HFFc6 (cell line): ENCODE measurements at regions not wholly inside any gene's neighbourhood (a gene's known extent, or its start where the extent isn't known, plus 50 kb on each side); places are given as distances from the start of the nearest gene placed in this dataset.
A peak's percentile ranks its signal among the peaks of the same experiment; 100 is the strongest.
"Not testable (repeated sequence)": the region's sequence is repeated elsewhere in the genome, so short reads cannot be mapped to it uniquely, and the experiment has no call there.

ENCODE experiments used
- DNase-seq: peaks from one replicate; pipeline ENCODE4 v3.0.0-alpha.2; 2018
- H3K27ac Mint-ChIP-seq: 2 replicates; pipeline ENCODE4 v1.8.0; 2020; ENCODE audit warnings: mild to moderate bottlenecking, mixed read lengths
- H3K27me3 Mint-ChIP-seq: 2 replicates; pipeline ENCODE4 v1.8.0; 2021; ENCODE audit warnings: mild to moderate bottlenecking, moderate library complexity, mixed read lengths; ENCODE audit not compliant: insufficient read depth
- H3K36me3 Mint-ChIP-seq: 2 replicates; pipeline ENCODE4 v1.8.0; 2021; ENCODE audit warnings: low read depth, mixed read lengths
- H3K4me1 Mint-ChIP-seq: 2 replicates; pipeline ENCODE4 v1.8.0; 2020; ENCODE audit warnings: low read depth, mixed read lengths
- H3K4me3 Mint-ChIP-seq: 2 replicates; pipeline ENCODE4 v1.8.0; 2020; ENCODE audit warnings: mild to moderate bottlenecking, moderate library complexity, mixed read lengths
- H3K9me3 Mint-ChIP-seq: 2 replicates; pipeline ENCODE4 v1.8.0; 2020; ENCODE audit warnings: mild to moderate bottlenecking, mixed read lengths
- CTCF ChIP-seq: fragments of 200-600 bp; sonication (generic); IDR thresholded peaks from 2 replicates; pipeline ENCODE4 v1.5.0; 2021; ENCODE audit warnings: antibody characterized with exemption, mild to moderate bottlenecking

- H3K36me3 Mint-ChIP-seq, H3K9me3 Mint-ChIP-seq, H3K27me3 Mint-ChIP-seq, DNase-seq, H3K4me3 Mint-ChIP-seq, H3K27ac Mint-ChIP-seq: not testable (repeated sequence)
- H3K4me1 Mint-ChIP-seq: peaks cover 21% of the 10 kb centered on the region
These were observed 225.0 kb upstream of the DUSP10 start for GRCh38 chr1:221966888-221967287.

GRCh38 chr1:221965891-221966290, 224.0 kb upstream of the DUSP10 start:
- not testable (repeated sequence) for H3K27ac Mint-ChIP-seq, H3K36me3 Mint-ChIP-seq, H3K4me3 Mint-ChIP-seq, H3K27me3 Mint-ChIP-seq, H3K9me3 Mint-ChIP-seq, DNase-seq
- peaks cover 31% of the 10 kb centered on the region for H3K4me1 Mint-ChIP-seq

GRCh38 chr1:221965252-221965651, 223.4 kb upstream of the DUSP10 start:
- no peak for TF ChIP-seq CTCF
- Mint-ChIP-seq H3K4me3 (no peak overlapping the region), H3K27me3 (peaks cover 2% of the 10 kb centered on the region; the same call in 1 of the 2 replicates), H3K4me1 (peaks cover 38% of the 10 kb centered on the region), H3K36me3 (no peaks in the 10 kb centered on the region), H3K9me3 (no peaks in the 10 kb centered on the region), H3K27ac (no peak overlapping the region)
- DNase-seq: no peak

- no peak for TF ChIP-seq CTCF
- H3K4me1 Mint-ChIP-seq: peaks cover 49% of the 10 kb centered on the region
- DNase-seq: peak; percentile 17
- no peak overlapping the region for H3K4me3 Mint-ChIP-seq
- no peaks in the 10 kb centered on the region for H3K9me3 Mint-ChIP-seq
- peaks cover 2% of the 10 kb centered on the region; the same call in 1 of the 2 replicates for H3K27me3 Mint-ChIP-seq
- no peak overlapping the region for H3K27ac Mint-ChIP-seq
- no peaks in the 10 kb centered on the region for H3K36me3 Mint-ChIP-seq
These were observed 221.9 kb upstream of the DUSP10 start for GRCh38 chr1:221963742-221964141.

- no peak for TF ChIP-seq CTCF
- Mint-ChIP-seq H3K4me3 (peak overlapping the region; percentile 54), H3K36me3 (peaks cover 6% of the 10 kb centered on the region; the same call in 1 of the 2 replicates), H3K4me1 (peaks cover 62% of the 10 kb centered on the region), H3K27ac (peak overlapping the region; percentile 79), H3K27me3 (peaks cover 2% of the 10 kb centered on the region; the same call in 1 of the 2 replicates), H3K9me3 (no peaks in the 10 kb centered on the region)
- DNase-seq: no peak
These were observed 220.5 kb upstream of the DUSP10 start for GRCh38 chr1:221962385-221962784.

GRCh38 chr1:221961532-221962292, 219.8 kb upstream of the DUSP10 start:
- peaks cover 6% of the 10 kb centered on the region for H3K9me3 Mint-ChIP-seq
- peak overlapping the region; percentile 79 for H3K27ac Mint-ChIP-seq
- peaks cover 11% of the 10 kb centered on the region for H3K36me3 Mint-ChIP-seq
- no peak for TF ChIP-seq CTCF
- peak overlapping the region; percentile 54 for H3K4me3 Mint-ChIP-seq
- DNase-seq: peak; percentile 68
- no peaks in the 10 kb centered on the region for H3K27me3 Mint-ChIP-seq
- peaks cover 68% of the 10 kb centered on the region for H3K4me1 Mint-ChIP-seq

GRCh38 chr1:221958161-221958562, 216.3 kb upstream of the DUSP10 start:
- DNase-seq: peak; percentile 69
- peaks cover 62% of the 10 kb centered on the region for H3K4me1 Mint-ChIP-seq
- not testable (repeated sequence) for H3K4me3 Mint-ChIP-seq, H3K27me3 Mint-ChIP-seq
- peaks cover 40% of the 10 kb centered on the region for H3K36me3 Mint-ChIP-seq
- peak overlapping the region; percentile 67 for H3K27ac Mint-ChIP-seq
- peaks cover 23% of the 10 kb centered on the region for H3K9me3 Mint-ChIP-seq

GRCh38 chr1:221957350-221957749, 215.5 kb upstream of the DUSP10 start:
- not testable (repeated sequence) for DNase-seq, H3K4me3 Mint-ChIP-seq, H3K27me3 Mint-ChIP-seq, H3K27ac Mint-ChIP-seq
- peaks cover 48% of the 10 kb centered on the region for H3K36me3 Mint-ChIP-seq
- H3K9me3 Mint-ChIP-seq: peaks cover 23% of the 10 kb centered on the region
- H3K4me1 Mint-ChIP-seq: peaks cover 54% of the 10 kb centered on the region
